K562 (cell line): ENCODE measurements at regions not wholly inside any gene's neighbourhood (a gene's known extent, or its start where the extent isn't known, plus 50 kb on each side); places are given as distances from the start of the nearest gene placed in this dataset.

Experiments used
- ATAC-seq: fragments of 200-7000 bp; cut with Tn5 transposase; 3 replicates; pipeline ENCODE4 v1.9.1; 2020; ENCODE audit warnings: moderate library complexity
- BruUV-seq: library from RNA; stranded (reverse); fragments of 400-500 nt; replicated peaks from 2 replicates; lab custom pipeline; 2021; lab: Mats Ljungman, UMichigan
- CTCF ChIA-PET: fragments of 300-600 bp; formaldehyde crosslinking; extraction: SDS; loops from one replicate; lab custom pipeline; 2021; ENCODE audit warnings: low intra/inter-chr PET ratio; lab: Yijun Ruan, JAX
- POLR2A ChIA-PET: fragments of 300-600, 350-650 bp; sonication (Branson Sonifier 250); formaldehyde crosslinking; extraction: SDS; loops from one replicate; lab custom pipeline; 2021; ENCODE audit warnings: antibody characterized with exemption, inconsistent platforms; lab: Yijun Ruan, JAX
- DNase-seq, 4 experiments: peaks; one replicate each; pipeline versions ENCODE4 v3.0.0 to v3.0.0-alpha.2; 2011 to 2018; ENCODE audit warnings: low spot score in 3 of 4, mixed read lengths in 3 of 4; ENCODE audit errors: extremely low read depth in 1 of 4
- FAIRE-seq: peaks from 2 replicates; lab custom pipeline; 2011; peaks lifted over from hg19 to GRCh38; lab: Jason Lieb, UNC
- H2AFZ ChIP-seq: 2 replicates; pipeline ENCODE4 v1.6.0; 2011; ENCODE audit warnings: low read depth, low read length, control low read depth, inconsistent platforms
- H3K27ac ChIP-seq: fragments of 200-600 bp; 3 replicates; pipeline ENCODE4 v1.8.0; 2011; ENCODE audit warnings: low read depth, mild to moderate bottlenecking, control low read depth, inconsistent platforms, low read length, moderate library complexity, mixed read lengths; ENCODE audit errors: extremely low read depth
- H3K27me3 ChIP-seq, 2 experiments: fragments of 300-600 bp in 1 of 2; 2 replicates in 1 of 2; 3 replicates in 1 of 2; pipeline versions ENCODE4 v1.6.0 to v1.8.0; 2011; ENCODE audit warnings: inconsistent platforms in 2 of 2, low read length in 2 of 2, mild to moderate bottlenecking in 1 of 2, mixed read lengths in 1 of 2, moderate library complexity in 1 of 2; ENCODE audit not compliant: control insufficient read depth in 2 of 2, insufficient read depth in 2 of 2
- H3K36me3 ChIP-seq: fragments of 300-600 bp; 3 replicates; pipeline ENCODE4 v1.8.0; 2011; ENCODE audit warnings: mild to moderate bottlenecking, low read length, inconsistent platforms; ENCODE audit not compliant: control insufficient read depth, insufficient read depth
- H3K4me1 ChIP-seq, 2 experiments: fragments of 200-600 bp in 1 of 2; replicated peaks in 1 of 2; 2 replicates in 1 of 2; 3 replicates in 1 of 2; pipeline versions ENCODE4 v1.5.1 to v1.8.0; 2011; ENCODE audit warnings: inconsistent platforms in 2 of 2, low read length in 2 of 2, mild to moderate bottlenecking in 1 of 2, mixed read lengths in 1 of 2, moderate library complexity in 1 of 2; ENCODE audit not compliant: control insufficient read depth in 2 of 2, insufficient read depth in 2 of 2
- H3K4me2 ChIP-seq: 2 replicates; pipeline ENCODE4 v1.6.1; 2011; ENCODE audit warnings: low read length, control low read depth, inconsistent platforms, mixed read lengths; ENCODE audit not compliant: insufficient read depth
- H3K4me3 ChIP-seq: fragments of 200-600 bp; sonication (generic), shearing (Covaris generic); 2 replicates; pipeline ENCODE4 v1.5.1; 2016; ENCODE audit warnings: control low read depth, inconsistent platforms
- H3K79me2 ChIP-seq: fragments of 200-600 bp; 3 replicates; pipeline ENCODE4 v1.8.0; 2011; ENCODE audit warnings: low read length, inconsistent platforms; ENCODE audit not compliant: control insufficient read depth, insufficient read depth
- H3K9ac ChIP-seq, 2 experiments: 2 replicates each; pipeline versions ENCODE4 v1.6.0 to v1.6.1; 2011; ENCODE audit warnings: low read depth in 2 of 2, low read length in 2 of 2, control low read depth in 1 of 2, inconsistent platforms in 1 of 2, mild to moderate bottlenecking in 1 of 2, mixed read lengths in 1 of 2; ENCODE audit not compliant: insufficient read depth in 1 of 2
- H3K9me1 ChIP-seq: one replicate; pipeline ENCODE4 v1.6.0; 2011; ENCODE audit warnings: inconsistent platforms, mild to moderate bottlenecking, low read length, moderate library complexity; ENCODE audit not compliant: control insufficient read depth, insufficient read depth
- H3K9me3 ChIP-seq: replicated peaks from 2 replicates; pipeline ENCODE4 v1.5.1; 2011; ENCODE audit warnings: low read depth, low read length, inconsistent platforms; ENCODE audit not compliant: control insufficient read depth, insufficient read depth
- H4K20me1 ChIP-seq: replicated peaks from 2 replicates; pipeline ENCODE4 v1.6.1; 2011; ENCODE audit warnings: low read length, inconsistent platforms, mixed read lengths; ENCODE audit not compliant: control insufficient read depth, insufficient read depth
- CAMTA2 ChIP-seq: fragments of 250-450 bp; sonication (Bioruptor Pico); conservative IDR thresholded peaks from 2 replicates; pipeline ENCODE4 v1.5.1; 2022
- DIDO1 ChIP-seq: fragments of 450-650 bp; IDR thresholded peaks from 2 replicates; pipeline ENCODE4 v1.6.1; 2016; ENCODE audit warnings: low read depth, missing biosample characterization, missing genetic modification characterization
- FUS ChIP-seq: fragments of 200-400 bp; formaldehyde crosslinking; optimal IDR thresholded peaks from 2 replicates; pipeline ENCODE3; 2017; ENCODE audit warnings: low read depth, low read length
- GTF2A2 ChIP-seq: IDR thresholded peaks from 2 replicates; pipeline ENCODE4 v1.6.1; 2016; ENCODE audit warnings: mild to moderate bottlenecking, missing genetic modification characterization, missing compliant biosample characterization
- HINFP ChIP-seq: fragments of 450-650 bp; conservative IDR thresholded peaks from 2 replicates; pipeline ENCODE4 v1.6.1; 2016; ENCODE audit warnings: missing genetic modification characterization, low read depth, mild to moderate bottlenecking, control low read depth, missing compliant biosample characterization
- KDM2B ChIP-seq: fragments of 250-450 bp; sonication (Bioruptor Pico); IDR thresholded peaks from 2 replicates; pipeline ENCODE4 v1.8.0; 2021; ENCODE audit warnings: mild to moderate bottlenecking, moderate library complexity
- MEF2D ChIP-seq: conservative IDR thresholded peaks from 2 replicates; pipeline ENCODE4 v1.6.1; 2016; ENCODE audit warnings: low read depth, missing genetic modification characterization, missing compliant biosample characterization
- SAFB ChIP-seq: fragments of 200-400 bp; formaldehyde crosslinking; IDR thresholded peaks from 2 replicates; pipeline ENCODE4 v1.6.1; 2017; ENCODE audit warnings: low read depth, low read length, borderline replicate concordance
- SIN3B ChIP-seq: fragments of 450-650 bp; IDR thresholded peaks from 2 replicates; pipeline ENCODE4 v1.6.1; 2017; ENCODE audit warnings: low read depth, mild to moderate bottlenecking, moderate library complexity
- STAG1 ChIP-seq: sonication (generic); formaldehyde crosslinking; IDR thresholded peaks from 2 replicates; pipeline ENCODE4 v1.5.0; 2020; ENCODE audit warnings: missing genetic modification reagents, borderline replicate concordance
- ZNF282 ChIP-seq: sonication (generic); formaldehyde crosslinking; IDR thresholded peaks from 2 replicates; pipeline ENCODE4 v1.8.1; 2023; ENCODE audit warnings: missing genetic modification reagents
- ZNF311 ChIP-seq: fragments of 250-450 bp; sonication (Bioruptor Pico); IDR thresholded peaks from 2 replicates; pipeline ENCODE4 v1.4.0; 2020; ENCODE audit warnings: mild to moderate bottlenecking, moderate library complexity
- ZNF764 ChIP-seq: fragments of 250-450 bp; sonication (Bioruptor Pico); IDR thresholded peaks from 2 replicates; pipeline ENCODE4 v1.4.0; 2020; ENCODE audit warnings: low read depth, mild to moderate bottlenecking, moderate library complexity
- in situ Hi-C: fragments of 300-500 bp; cut with MboI; formaldehyde crosslinking; loops from 4 replicates; pipeline ENCODE4 v1.15.0; 2018; ENCODE audit warnings: inconsistent platforms, mixed read lengths
- intact Hi-C: fragments of 100-400 bp; cut with micrococcal nuclease; formaldehyde crosslinking; loops from 2 replicates; pipeline ENCODE4 v1.14.2; 2022
- TF ChIP-seq, protein P1 (sequence below), 3 experiments: IDR thresholded peaks in 2 of 3; conservative IDR thresholded peaks in 1 of 3; 2 replicates each; pipeline ENCODE4 v1.5.1; 2011 to 2012; ENCODE audit warnings: low read length in 3 of 3, mild to moderate bottlenecking in 3 of 3, control low read depth in 2 of 3, improper control_type of control experiment in 1 of 3, inconsistent platforms in 1 of 3, low read depth in 1 of 3, mixed read lengths in 1 of 3, moderate library complexity in 1 of 3; ENCODE audit not compliant: insufficient read depth in 2 of 3

DNA sequence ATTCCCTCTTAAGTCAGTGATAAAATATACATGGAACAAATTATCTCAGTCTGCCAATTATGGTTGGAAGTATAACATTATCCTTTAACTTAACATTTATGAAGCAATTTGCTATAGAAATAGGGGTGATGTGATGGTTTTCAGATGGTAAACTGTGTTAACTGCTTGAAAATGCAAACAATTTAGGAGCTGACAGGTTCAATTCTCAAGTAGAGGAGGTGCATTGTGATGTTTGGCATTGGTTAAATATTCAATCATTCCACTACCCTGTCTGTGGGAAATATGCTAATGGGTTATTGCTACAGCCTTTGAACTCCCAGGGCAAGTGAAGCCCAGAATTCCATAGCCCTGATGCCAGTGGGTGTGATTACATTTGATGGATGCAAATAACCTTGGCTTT is 243.4 kb upstream of the GK2 start:
- Histone ChIP-seq H3K27me3 (no peaks in the 10 kb centered on the region), H3K9me1 (no peaks in the 10 kb centered on the region), H4K20me1 (no peaks in the 10 kb centered on the region), H2AFZ (no peak overlapping the region; the same call in 1 of the 2 replicates), H3K9me3 (no peaks in the 10 kb centered on the region)
- FAIRE-seq (no peak), DNase-seq (no peak), ATAC-seq (no peak)
- intact Hi-C loops, result no loop called here
- CTCF ChIA-PET, result no interaction called here
- no peak for TF ChIP-seq KDM2B (CRISPR knock-in tag)
- TF ChIP-seq MEF2D (tag), result no peak
- no peak for TF ChIP-seq ZNF311 (CRISPR knock-in tag)
- TF ChIP-seq ZNF282, result no peak
- no peak for TF ChIP-seq GTF2A2 (tag)
- TF ChIP-seq SIN3B, result no peak
- TF ChIP-seq, protein P1, sequence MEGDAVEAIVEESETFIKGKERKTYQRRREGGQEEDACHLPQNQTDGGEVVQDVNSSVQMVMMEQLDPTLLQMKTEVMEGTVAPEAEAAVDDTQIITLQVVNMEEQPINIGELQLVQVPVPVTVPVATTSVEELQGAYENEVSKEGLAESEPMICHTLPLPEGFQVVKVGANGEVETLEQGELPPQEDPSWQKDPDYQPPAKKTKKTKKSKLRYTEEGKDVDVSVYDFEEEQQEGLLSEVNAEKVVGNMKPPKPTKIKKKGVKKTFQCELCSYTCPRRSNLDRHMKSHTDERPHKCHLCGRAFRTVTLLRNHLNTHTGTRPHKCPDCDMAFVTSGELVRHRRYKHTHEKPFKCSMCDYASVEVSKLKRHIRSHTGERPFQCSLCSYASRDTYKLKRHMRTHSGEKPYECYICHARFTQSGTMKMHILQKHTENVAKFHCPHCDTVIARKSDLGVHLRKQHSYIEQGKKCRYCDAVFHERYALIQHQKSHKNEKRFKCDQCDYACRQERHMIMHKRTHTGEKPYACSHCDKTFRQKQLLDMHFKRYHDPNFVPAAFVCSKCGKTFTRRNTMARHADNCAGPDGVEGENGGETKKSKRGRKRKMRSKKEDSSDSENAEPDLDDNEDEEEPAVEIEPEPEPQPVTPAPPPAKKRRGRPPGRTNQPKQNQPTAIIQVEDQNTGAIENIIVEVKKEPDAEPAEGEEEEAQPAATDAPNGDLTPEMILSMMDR (IDR thresholded peaks at IDR 0.05 in 2 of 3, conservative IDR thresholded peaks at IDR 0.05 in 1 of 3; ENCODE audit: insufficient read depth in 2 of 3, low read depth in 1 of 3, low read length in 3 of 3), result no peak
- TF ChIP-seq ZNF764, result no peak
- TF ChIP-seq STAG1, result no peak
- TF ChIP-seq FUS, result no peak
- TF ChIP-seq DIDO1, result no peak
- TF ChIP-seq SAFB, result no peak
- no peak for TF ChIP-seq CAMTA2
- TF ChIP-seq HINFP (tag), result no peak
- TF ChIP-seq, all 486 proteins: peak for 0
- in situ Hi-C loops, result no loop called here
- Histone ChIP-seq H3K36me3 (no peaks in the 10 kb centered on the region), H3K79me2 (no peaks in the 10 kb centered on the region), H3K9ac (no peak overlapping the region), H3K4me2 (no peak overlapping the region), H3K27ac (no peak overlapping the region), H3K4me1 (no peaks in the 10 kb centered on the region; a peak in 1 of 5 replicates), H3K4me3 (no peak overlapping the region)
- POLR2A ChIA-PET, result no interaction called here
- BruUV-seq, result no TSS peak
